HEK293 (cell line): ENCODE measurements at regions not wholly inside any gene's neighbourhood (a gene's known extent, or its start where the extent isn't known, plus 50 kb on each side); places are given as distances from the start of the nearest gene placed in this dataset.

Experiments used
- HIC1 ChIP-seq: fragments of 450-650 bp; formaldehyde crosslinking; IDR thresholded peaks from 2 replicates; pipeline ENCODE4 v1.5.1; 2016; ENCODE audit warnings: missing biosample characterization, missing genetic modification characterization
- KLF1 ChIP-seq: fragments of 450-650 bp; formaldehyde crosslinking; IDR thresholded peaks from 2 replicates; pipeline ENCODE4 v1.5.1; 2016; ENCODE audit warnings: missing biosample characterization, missing genetic modification characterization
- PATZ1 ChIP-seq: fragments of 450-650 bp; formaldehyde crosslinking; IDR thresholded peaks from 2 replicates; pipeline ENCODE4 v1.5.1; 2016; ENCODE audit warnings: missing biosample characterization, missing genetic modification characterization
- REST ChIP-seq: fragments of 450-650 bp; formaldehyde crosslinking; IDR thresholded peaks from 2 replicates; pipeline ENCODE4 v1.5.1; 2016; ENCODE audit warnings: missing biosample characterization, missing genetic modification characterization
- SP3 ChIP-seq: fragments of 450-650 bp; formaldehyde crosslinking; IDR thresholded peaks from 2 replicates; pipeline ENCODE4 v1.5.1; 2016; ENCODE audit warnings: missing biosample characterization, missing genetic modification characterization
- YY1 ChIP-seq: fragments of 450-650 bp; formaldehyde crosslinking; IDR thresholded peaks from 2 replicates; pipeline ENCODE4 v1.5.1; 2018; ENCODE audit warnings: missing biosample characterization, missing genetic modification characterization
- ZBTB21 ChIP-seq: fragments of 450-650 bp; formaldehyde crosslinking; IDR thresholded peaks from 2 replicates; pipeline ENCODE4 v1.5.1; 2017; ENCODE audit warnings: missing biosample characterization, missing genetic modification characterization
- ZNF274 ChIP-seq, 2 experiments: fragments of 200-500 bp in 1 of 2; fragments of 450-650 bp in 1 of 2; sonication (Bioruptor generic) in 1 of 2; formaldehyde crosslinking in 1 of 2; IDR thresholded peaks; 2 replicates each; pipeline versions ENCODE4 v1.5.1 to v1.6.1; 2014 to 2016; ENCODE audit warnings: borderline replicate concordance in 1 of 2, inconsistent platforms in 1 of 2, low read length in 1 of 2, missing biosample characterization in 1 of 2, missing genetic modification characterization in 1 of 2
- TF ChIP-seq, protein P1 (sequence below): fragments of 450-650 bp; formaldehyde crosslinking; IDR thresholded peaks from 2 replicates; pipeline ENCODE4 v1.5.1; 2016; ENCODE audit warnings: missing biosample characterization, missing genetic modification characterization
- TF ChIP-seq, protein P2 (sequence below): fragments of 450-650 bp; formaldehyde crosslinking; IDR thresholded peaks from 2 replicates; pipeline ENCODE4 v1.5.1; 2017; ENCODE audit warnings: missing biosample characterization, missing genetic modification characterization
- TF ChIP-seq, protein P3 (sequence below): fragments of 450-650 bp; formaldehyde crosslinking; IDR thresholded peaks from 2 replicates; pipeline ENCODE4 v1.5.1; 2016; ENCODE audit warnings: missing biosample characterization, missing genetic modification characterization, borderline replicate concordance
- TF ChIP-seq, protein P4 (sequence below): fragments of 450-650 bp; formaldehyde crosslinking; IDR thresholded peaks from 2 replicates; pipeline ENCODE4 v1.5.1; 2016; ENCODE audit warnings: missing biosample characterization, missing genetic modification characterization

- TF ChIP-seq, protein P1, sequence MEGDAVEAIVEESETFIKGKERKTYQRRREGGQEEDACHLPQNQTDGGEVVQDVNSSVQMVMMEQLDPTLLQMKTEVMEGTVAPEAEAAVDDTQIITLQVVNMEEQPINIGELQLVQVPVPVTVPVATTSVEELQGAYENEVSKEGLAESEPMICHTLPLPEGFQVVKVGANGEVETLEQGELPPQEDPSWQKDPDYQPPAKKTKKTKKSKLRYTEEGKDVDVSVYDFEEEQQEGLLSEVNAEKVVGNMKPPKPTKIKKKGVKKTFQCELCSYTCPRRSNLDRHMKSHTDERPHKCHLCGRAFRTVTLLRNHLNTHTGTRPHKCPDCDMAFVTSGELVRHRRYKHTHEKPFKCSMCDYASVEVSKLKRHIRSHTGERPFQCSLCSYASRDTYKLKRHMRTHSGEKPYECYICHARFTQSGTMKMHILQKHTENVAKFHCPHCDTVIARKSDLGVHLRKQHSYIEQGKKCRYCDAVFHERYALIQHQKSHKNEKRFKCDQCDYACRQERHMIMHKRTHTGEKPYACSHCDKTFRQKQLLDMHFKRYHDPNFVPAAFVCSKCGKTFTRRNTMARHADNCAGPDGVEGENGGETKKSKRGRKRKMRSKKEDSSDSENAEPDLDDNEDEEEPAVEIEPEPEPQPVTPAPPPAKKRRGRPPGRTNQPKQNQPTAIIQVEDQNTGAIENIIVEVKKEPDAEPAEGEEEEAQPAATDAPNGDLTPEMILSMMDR (tag by site-specific recombination) = no peak
- TF ChIP-seq HIC1 (tag by site-specific recombination) (no peak), PATZ1 (no peak), ZBTB21 (no peak), SP3 (tag by site-specific recombination) (no peak), KLF1 (tag by site-specific recombination) (no peak), REST (tag by site-specific recombination) (no peak), YY1 (tag by site-specific recombination) (no peak), ZNF274 (IDR thresholded peaks at IDR 0.05; ENCODE audit: low read length) (no peak), ZNF274 (tag by site-specific recombination; IDR thresholded peaks at IDR 0.05; ENCODE audit: borderline replicate concordance) (no peak)
- TF ChIP-seq, protein P2, sequence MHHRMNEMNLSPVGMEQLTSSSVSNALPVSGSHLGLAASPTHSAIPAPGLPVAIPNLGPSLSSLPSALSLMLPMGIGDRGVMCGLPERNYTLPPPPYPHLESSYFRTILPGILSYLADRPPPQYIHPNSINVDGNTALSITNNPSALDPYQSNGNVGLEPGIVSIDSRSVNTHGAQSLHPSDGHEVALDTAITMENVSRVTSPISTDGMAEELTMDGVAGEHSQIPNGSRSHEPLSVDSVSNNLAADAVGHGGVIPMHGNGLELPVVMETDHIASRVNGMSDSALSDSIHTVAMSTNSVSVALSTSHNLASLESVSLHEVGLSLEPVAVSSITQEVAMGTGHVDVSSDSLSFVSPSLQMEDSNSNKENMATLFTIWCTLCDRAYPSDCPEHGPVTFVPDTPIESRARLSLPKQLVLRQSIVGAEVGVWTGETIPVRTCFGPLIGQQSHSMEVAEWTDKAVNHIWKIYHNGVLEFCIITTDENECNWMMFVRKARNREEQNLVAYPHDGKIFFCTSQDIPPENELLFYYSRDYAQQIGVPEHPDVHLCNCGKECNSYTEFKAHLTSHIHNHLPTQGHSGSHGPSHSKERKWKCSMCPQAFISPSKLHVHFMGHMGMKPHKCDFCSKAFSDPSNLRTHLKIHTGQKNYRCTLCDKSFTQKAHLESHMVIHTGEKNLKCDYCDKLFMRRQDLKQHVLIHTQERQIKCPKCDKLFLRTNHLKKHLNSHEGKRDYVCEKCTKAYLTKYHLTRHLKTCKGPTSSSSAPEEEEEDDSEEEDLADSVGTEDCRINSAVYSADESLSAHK (tag by site-specific recombination) = no peak
- TF ChIP-seq, protein P3, sequence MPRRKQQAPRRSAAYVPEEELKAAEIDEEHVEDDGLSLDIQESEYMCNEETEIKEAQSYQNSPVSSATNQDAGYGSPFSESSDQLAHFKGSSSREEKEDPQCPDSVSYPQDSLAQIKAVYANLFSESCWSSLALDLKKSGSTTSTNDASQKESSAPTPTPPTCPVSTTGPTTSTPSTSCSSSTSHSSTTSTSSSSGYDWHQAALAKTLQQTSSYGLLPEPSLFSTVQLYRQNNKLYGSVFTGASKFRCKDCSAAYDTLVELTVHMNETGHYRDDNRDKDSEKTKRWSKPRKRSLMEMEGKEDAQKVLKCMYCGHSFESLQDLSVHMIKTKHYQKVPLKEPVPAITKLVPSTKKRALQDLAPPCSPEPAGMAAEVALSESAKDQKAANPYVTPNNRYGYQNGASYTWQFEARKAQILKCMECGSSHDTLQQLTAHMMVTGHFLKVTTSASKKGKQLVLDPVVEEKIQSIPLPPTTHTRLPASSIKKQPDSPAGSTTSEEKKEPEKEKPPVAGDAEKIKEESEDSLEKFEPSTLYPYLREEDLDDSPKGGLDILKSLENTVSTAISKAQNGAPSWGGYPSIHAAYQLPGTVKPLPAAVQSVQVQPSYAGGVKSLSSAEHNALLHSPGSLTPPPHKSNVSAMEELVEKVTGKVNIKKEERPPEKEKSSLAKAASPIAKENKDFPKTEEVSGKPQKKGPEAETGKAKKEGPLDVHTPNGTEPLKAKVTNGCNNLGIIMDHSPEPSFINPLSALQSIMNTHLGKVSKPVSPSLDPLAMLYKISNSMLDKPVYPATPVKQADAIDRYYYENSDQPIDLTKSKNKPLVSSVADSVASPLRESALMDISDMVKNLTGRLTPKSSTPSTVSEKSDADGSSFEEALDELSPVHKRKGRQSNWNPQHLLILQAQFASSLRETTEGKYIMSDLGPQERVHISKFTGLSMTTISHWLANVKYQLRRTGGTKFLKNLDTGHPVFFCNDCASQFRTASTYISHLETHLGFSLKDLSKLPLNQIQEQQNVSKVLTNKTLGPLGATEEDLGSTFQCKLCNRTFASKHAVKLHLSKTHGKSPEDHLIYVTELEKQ = no peak
- TF ChIP-seq, protein P4, sequence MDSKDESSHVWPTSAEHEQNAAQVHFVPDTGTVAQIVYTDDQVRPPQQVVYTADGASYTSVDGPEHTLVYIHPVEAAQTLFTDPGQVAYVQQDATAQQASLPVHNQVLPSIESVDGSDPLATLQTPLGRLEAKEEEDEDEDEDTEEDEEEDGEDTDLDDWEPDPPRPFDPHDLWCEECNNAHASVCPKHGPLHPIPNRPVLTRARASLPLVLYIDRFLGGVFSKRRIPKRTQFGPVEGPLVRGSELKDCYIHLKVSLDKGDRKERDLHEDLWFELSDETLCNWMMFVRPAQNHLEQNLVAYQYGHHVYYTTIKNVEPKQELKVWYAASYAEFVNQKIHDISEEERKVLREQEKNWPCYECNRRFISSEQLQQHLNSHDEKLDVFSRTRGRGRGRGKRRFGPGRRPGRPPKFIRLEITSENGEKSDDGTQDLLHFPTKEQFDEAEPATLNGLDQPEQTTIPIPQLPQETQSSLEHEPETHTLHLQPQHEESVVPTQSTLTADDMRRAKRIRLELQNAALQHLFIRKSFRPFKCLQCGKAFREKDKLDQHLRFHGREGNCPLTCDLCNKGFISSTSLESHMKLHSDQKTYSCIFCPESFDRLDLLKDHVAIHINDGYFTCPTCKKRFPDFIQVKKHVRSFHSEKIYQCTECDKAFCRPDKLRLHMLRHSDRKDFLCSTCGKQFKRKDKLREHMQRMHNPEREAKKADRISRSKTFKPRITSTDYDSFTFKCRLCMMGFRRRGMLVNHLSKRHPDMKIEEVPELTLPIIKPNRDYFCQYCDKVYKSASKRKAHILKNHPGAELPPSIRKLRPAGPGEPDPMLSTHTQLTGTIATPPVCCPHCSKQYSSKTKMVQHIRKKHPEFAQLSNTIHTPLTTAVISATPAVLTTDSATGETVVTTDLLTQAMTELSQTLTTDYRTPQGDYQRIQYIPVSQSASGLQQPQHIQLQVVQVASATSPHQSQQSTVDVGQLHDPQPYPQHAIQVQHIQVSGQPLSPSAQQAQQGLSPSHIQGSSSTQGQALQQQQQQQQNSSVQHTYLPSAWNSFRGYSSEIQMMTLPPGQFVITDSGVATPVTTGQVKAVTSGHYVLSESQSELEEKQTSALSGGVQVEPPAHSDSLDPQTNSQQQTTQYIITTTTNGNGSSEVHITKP (tag by site-specific recombination) = no peak
Observed at GRCh38 chr12:105847068-105847467, 291.7 kb downstream of the NUAK1 start.
